ENCODE measurements at regions not wholly inside any gene's neighbourhood (a gene's known extent, or its start where the extent isn't known, plus 50 kb on each side); places are given as distances from the start of the nearest gene placed in this dataset.

DNA sequence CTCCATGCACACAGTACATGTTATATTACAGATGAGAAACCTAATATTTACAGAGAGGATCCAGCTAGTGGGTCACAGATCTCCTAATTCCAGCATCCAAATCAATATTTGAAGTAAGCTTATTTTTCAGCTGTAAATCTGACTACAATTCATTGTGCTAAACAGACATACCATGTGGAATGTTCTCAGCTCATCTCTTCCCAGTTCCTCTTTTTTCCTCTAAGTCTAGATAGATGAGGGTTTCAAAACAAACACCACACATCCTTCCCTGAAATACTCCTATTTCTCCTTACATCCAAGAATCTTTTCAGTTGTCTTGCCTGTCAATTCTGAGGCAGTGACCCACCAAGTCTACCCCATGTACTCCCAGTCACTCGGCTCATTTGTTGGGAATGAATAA is 200.7 kb upstream of the PIK3C3 start:
- DNase-seq (ENCODE audit: low read depth in 3 of 3, low spot score in 1 of 3), result no peak

DNA sequence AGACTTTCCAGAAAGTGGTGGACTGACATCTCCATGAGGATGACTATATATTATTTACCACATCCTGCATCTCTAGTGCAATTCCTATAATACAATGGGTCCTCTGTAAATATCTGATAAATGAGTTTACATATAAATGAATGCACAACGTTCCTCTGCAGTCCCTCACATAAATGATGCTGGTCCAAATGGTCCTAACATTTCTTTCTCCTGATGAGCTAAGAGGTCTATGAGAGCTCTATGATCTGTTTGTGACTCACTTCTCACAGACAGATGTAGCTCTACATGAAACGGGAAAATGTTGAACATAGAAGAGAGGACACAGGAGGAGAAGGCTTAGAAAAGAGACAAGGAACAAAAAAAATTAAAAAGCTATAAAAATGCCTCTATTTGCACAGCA is 201.2 kb upstream of the PIK3C3 start:
- DNase-seq (ENCODE audit: low read depth in 3 of 3, low spot score in 1 of 3), result no peak

DNA sequence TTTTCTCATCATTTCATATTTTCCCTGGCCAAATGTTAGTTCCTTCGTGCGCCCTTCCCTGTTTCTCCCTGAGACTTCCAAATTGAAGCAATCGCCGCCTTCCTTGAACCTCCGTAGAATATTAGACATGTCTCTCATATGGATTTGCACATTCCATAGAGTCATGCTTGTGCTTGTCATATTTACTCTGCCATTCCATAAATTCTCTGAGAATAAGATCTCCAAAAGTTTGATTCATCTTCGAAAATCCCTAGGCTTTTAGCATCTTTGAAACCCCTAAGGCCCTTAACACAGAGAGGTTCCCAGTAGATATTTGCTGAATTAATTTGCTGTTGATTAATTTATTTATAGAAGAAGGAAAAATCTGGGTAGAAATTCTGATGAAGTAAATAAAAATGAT is 202.2 kb upstream of the PIK3C3 start:
- DNase-seq (ENCODE audit: low read depth in 3 of 3, low spot score in 1 of 3), result no peak

DNA sequence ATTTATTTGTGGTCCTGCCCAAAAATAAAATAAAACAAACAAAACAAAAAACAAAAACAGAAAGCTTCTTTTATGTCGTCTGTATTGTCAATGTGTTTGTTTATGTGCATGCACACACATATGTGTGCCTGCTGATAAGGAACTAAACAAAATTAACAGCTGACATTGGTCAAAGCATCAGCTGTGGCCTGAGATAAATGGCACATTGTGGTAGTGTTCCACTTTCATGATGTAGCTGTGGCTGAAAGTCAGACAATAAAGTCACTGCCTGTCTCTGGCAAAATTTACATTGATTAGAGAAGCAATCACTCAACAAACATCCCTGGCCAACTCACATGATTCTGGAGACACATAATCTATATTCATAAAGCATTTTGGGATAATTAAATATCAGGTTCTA is 203.4 kb upstream of the PIK3C3 start:
- DNase-seq (ENCODE audit: low read depth in 3 of 3, low spot score in 1 of 3), result no peak

DNA sequence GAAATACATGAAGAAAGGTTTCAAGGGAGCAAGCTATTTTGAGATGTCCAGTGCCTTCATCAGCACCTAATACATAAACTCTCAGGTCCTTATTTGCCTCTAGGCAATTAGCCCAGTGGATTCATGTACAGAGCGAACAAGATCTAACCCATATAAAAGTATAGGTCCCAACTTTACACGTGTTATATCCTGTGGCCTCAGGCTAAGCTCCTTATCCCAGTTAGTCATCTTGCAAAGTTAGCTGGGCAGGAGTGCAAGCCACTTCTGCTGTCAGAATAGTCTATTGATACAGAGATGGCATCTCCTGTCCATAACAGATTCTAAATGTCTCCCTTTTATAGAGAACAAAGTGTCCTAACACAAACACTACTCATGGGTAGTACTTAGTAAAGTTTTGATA is 203.9 kb upstream of the PIK3C3 start:
- no peak for DNase-seq (ENCODE audit: low read depth in 3 of 3, low spot score in 1 of 3)

DNA sequence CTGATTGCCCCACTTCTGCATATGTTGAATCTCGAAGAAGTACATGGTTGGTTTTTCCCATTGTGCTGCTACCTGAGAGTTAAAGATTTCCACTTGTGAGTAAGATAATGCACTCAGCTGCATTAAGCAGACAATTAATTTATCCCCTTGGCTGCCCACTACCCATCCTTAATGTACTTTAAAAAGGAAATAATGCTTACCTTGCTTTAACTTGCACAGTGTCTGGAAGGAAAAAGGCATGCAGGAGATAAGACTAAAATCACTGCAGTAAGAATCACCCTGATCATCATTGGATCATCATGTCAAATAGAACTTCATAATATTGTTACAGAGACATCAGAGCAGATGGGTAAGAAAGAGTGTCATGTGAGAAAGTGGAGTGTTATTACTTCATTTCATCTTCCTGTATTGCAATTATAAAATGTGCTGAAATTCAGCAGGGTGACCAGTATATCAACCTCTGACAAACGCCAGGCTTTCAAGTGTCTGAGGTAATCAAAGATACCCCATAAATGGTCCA is 207.3 kb upstream of the PIK3C3 start:
- DNase-seq (ENCODE audit: low read depth in 3 of 3, low spot score in 1 of 3), result no peak

DNA sequence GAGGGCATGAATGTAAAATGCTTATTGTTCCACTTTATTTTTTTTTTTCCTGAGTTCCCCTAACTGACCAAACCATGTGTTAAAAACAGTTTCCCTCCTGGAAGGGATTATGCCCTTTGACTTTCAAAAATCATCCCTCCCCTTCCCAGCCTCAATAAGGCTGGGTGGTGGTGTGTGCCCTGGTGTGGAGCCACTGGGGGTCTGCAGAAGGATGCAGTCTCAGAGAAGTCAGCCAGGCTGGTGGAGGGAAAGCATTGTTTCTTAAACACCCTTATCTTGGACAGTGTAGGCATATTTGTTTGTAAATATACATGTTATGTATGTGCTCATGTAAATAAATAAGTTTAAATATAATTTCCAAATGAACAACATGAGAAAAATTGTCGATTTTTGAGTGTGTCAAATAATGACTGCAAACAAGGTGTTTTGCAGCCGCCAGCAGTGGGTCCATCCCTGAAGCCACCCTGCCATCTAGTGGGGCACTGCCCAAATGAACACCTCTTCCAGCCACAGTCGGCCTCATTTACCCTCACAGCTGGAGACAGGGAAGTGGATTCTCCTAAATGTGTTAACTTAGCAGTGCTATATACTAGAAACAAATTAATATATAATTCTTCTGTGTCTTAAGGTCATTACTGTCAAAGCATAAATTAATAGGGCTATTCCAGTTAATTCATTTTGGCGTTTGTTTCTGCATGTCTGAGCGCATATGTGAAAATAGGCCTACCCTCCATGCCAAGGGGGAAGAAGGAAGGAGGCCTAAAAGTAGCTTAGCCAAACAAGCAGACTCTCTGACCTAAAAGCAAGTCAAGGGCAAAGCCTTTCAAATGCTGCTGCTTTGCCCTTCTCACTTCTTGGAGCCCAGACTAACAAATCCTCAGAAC is 209.6 kb upstream of the PIK3C3 start:
- DNase-seq (ENCODE audit: low read depth in 3 of 3, low spot score in 1 of 3), result no peak

DNA sequence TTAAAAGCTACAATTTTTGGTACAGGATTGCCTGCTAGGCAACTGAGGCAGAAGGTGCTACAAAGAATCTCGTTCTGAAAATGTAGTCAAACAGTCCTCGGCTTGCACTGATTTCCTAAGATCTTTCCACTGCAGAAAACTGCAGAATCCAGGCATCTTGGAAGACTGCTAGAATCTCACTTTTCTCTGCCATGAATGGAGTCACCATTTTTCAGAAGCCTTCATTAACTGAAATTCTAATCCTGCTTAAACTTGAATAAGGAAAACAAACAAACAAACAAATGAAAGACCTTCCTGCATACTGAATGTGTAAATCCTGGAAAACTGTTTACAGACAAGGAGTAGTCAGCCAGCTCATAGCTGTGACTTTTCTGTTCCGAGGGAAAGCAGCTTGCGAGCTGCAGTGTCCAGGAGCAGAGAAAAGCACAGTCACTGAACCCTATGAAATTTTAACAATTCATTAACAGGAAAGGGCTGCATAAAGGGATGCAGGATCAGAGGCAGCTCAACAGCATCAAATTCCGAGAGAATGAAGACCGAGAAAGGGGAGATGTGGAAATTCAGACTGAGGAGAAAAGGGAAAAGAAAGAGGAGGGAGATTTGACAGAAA is 210.5 kb upstream of the PIK3C3 start:
- no peak for DNase-seq (ENCODE audit: low read depth in 3 of 3, low spot score in 1 of 3)

DNA sequence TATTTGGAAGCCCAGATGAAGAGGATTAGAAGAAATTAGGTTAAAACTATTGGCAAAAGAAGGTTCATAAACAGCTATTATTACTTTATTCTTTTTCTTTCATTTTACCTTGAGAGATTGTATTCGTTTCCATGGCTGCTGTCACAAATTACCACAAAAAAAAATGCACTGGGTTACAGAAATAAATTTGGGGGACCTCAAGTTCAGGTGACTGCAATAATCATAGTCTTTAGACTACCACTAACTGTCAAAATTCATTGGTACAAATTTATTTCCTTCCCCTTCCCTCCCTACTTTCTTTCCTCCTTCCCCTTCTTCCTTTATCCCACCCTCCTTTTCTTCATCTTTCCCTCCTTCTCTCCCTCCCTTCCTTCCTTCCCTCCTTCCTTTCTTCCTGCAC is 217.8 kb upstream of the PIK3C3 start:
- no peak for DNase-seq (ENCODE audit: low read depth in 3 of 3, low spot score in 1 of 3)

DNA sequence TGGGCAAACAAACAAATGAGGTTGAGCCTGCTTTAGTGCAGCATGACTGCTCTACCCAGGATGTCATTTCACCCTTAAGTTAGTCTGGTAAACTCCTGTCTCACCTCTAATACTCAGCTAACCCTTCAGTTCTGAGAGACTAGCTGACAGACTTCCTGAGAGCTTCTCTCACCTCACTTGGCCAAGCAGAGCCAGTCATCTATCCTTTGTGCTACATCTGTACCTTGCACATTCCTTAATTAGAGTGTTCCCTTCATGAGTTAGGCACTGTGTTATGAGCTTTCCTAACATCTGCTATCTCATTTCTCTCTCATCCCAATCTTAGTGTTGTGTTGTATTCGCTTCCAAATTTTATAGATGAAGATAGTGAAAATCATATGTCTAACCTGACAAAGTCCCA is 220.1 kb upstream of the PIK3C3 start:
- DNase-seq (ENCODE audit: low read depth in 3 of 3, low spot score in 1 of 3), result no peak

DNA sequence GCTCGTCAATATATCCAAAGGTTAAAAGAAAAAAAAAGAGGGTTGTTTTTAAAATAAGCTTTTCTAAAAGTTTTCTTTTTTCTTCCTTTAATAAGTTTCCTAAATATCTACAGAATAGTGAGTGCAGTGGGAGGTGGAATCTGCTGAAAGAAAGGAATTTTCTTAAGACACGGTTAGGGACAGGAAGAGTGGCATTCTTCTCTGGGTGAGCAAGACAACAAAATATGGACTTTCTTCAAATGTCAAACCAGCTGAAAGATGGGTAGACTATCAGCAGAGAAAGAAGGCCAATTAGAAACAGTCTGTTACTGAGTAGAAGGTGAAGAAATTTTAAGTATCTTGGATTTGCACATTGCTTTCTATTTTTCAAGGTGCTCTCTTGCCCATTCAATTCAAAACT is 222.7 kb upstream of the PIK3C3 start:
- no peak for DNase-seq (ENCODE audit: low read depth in 3 of 3, low spot score in 1 of 3)

DNA sequence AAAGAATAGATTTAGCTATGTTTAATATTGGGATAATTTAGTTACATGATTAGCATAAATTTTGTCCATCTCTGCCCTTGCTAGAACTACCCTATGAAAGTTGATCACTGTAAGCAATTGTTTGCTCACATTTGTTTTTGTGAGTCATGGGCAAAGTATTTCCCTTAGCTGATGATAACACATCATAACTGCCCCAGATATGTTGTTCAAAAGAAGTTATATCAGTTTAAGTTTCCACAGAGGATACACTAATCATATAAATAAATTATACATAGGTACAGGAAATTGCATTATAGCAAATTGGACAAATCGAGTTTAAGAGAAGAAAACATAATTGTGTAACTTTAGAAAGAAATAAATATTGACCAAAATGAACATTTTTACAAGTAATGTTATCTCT is 223.2 kb upstream of the PIK3C3 start:
- no peak for DNase-seq (ENCODE audit: low read depth in 3 of 3, low spot score in 1 of 3)

DNA sequence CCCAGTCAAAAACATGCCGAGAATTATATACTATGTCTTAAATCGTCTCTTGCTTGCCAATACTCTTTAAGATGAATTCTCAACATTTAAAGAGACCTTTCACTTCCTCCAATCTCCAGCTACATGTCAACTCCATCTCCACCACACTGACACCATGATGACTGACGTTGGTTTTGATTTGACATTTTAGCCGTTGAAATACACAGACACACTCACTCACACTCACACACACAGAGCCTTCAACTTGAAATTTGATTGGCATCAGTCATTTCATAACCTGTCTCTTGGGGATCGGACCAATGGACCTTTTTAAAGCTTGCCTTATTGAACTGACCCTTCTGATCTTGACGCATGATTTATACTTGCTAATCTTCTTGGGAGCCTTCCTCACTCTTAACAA is 230.8 kb upstream of the PIK3C3 start:
- DNase-seq (ENCODE audit: low read depth in 3 of 3, low spot score in 1 of 3), result no peak

DNA sequence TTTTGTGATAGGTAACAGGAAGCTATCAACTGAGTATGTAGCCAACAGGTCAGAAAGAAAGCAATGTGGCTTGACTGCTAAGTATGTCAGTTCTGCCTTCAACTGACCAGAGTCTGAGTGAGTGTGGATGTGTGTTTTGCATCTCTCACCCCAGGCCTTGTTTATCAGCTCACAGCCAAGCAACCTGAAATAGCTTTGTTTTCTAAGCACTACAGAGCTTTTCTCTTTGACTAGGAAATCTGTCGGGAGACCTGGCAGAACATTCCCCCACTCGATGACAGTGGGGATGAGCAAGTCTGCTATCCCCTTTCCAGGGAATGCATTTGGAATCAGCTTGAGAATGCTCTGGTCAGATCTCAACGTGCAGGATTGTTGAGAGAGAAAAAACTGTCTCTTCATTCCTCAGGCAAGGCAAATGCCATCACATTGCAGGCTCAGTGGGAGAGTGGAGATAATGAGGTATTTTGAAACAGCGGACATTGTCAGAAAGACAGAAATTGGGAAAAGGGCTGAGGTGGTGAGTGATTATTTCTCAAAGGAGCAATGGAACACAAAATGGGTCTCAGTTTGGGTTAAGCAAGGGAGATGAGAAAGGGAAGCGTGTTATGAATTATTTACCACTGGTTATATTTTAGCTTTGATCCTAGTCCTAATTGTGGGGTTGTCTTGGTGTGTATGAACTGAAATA is 233.8 kb upstream of the PIK3C3 start:
- DNase-seq (ENCODE audit: low read depth in 3 of 3, low spot score in 1 of 3), result no peak

DNA sequence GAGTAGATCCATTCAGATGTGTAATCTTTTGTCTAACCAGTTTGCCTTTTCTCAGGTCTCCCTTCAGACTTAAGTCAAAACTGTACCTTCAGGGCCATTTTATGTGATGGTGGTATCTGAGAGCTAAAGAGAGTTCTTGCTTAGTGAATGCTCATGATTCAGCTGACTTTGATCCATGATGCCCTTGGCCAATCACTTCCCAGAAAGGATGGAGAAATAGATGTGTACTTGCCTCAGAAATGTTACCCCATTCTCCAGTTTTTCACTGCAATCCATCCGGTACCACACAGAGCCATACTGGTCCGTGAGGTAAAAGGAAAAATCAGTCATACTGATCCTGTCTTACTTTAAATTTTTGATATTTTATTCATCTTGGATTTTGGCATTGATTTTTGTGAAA is 234.8 kb upstream of the PIK3C3 start:
- no peak for DNase-seq (ENCODE audit: low read depth in 3 of 3, low spot score in 1 of 3)

DNA sequence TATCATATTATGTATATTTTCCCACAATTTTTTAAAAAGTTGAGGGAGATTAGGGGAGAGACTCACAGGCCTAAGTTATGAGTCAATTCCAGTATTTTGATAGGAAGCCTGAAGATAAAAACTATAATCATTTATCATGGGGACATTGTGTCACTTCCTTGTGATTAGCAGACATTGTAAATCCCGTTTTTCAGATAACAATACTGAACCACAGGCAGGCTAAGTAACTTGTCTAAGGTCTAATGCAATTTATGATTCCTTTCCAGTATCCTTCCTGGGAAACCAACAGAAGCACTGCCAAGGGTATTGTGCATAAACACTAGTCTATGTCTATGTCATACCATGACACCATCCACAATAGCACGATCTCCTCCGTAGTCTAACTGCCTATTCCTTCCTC is 235.2 kb upstream of the PIK3C3 start:
- no peak for DNase-seq (ENCODE audit: low read depth in 3 of 3, low spot score in 1 of 3)

DNA sequence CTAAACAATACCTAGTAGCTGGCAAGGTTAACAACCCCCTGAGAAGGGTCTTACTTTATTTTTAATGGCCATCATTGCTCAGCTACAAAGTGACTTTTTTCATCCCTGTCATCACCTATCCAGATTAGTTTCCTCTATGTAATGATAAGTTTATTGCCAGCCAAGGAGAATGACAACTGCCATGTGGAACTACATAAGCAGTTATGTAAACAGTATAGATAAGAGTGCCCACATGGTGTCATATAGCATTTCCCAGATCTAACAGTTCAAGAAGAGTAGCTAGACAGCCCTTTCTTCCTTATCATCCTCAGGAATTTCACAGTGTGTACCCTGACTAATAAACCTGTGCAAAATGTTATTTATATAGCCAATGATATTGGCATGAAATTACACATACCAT is 240.2 kb upstream of the PIK3C3 start:
- DNase-seq (ENCODE audit: low read depth in 3 of 3, low spot score in 1 of 3), result no peak

DNA sequence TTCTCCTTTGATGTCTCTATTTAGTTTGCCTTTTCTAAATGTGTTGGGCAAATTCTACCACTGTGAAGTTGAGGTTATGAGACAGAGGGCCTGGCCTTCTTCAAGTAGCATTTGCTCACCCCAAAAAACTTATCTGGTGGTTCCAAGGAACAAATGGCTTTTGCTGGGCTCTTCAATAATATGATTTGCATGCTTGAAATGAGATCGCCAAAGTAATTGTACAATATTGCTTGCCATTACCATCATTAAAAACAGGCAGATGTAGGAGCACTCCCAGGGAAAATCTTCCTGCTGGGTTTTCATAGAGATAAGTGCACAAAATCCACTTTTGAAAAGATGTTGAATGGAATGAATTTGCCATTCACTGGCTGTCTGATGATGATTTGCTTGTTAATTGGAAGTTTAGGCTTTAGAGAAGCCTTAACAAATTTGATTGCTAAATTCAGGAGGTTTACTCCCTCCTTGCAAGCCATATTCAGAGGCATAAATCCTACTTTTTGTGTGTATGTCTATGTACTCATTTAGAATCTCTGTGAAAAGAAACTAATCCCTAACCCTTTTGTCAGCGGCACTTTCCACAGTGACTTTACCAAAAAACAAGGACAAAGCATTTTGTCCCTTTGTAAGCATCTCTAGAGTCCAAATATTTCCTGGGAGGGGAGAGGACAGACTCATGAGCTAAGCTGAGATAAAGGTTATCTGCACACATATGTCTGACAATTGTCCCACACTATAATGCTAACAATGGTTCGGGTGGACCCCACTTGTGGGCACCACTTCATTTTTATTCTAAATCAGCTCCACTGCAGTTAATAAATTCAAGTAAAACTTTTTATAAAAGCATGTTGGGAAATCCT is 240.8 kb upstream of the PIK3C3 start:
- DNase-seq (ENCODE audit: low read depth in 3 of 3, low spot score in 1 of 3), result no peak

DNA sequence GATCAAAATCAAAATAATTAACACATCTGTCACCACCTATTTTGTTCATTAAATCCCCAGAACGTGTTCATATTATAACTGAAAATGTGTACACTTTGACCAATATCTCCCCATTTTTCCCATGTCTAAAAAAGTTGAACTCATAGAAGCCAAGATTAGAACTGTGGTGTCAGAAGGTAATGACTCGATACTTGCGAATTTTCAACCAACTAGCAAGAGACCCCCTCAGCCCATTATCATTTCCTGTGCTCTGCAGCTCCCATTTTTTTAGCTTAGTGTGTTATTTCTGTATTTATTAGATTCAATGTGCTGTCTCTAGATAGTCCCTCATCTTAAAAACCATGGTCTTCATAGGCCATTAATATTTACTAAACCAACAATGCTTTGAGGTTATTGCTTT is 248.7 kb upstream of the PIK3C3 start:
- no peak for DNase-seq (ENCODE audit: low read depth in 3 of 3, low spot score in 1 of 3)

DNA sequence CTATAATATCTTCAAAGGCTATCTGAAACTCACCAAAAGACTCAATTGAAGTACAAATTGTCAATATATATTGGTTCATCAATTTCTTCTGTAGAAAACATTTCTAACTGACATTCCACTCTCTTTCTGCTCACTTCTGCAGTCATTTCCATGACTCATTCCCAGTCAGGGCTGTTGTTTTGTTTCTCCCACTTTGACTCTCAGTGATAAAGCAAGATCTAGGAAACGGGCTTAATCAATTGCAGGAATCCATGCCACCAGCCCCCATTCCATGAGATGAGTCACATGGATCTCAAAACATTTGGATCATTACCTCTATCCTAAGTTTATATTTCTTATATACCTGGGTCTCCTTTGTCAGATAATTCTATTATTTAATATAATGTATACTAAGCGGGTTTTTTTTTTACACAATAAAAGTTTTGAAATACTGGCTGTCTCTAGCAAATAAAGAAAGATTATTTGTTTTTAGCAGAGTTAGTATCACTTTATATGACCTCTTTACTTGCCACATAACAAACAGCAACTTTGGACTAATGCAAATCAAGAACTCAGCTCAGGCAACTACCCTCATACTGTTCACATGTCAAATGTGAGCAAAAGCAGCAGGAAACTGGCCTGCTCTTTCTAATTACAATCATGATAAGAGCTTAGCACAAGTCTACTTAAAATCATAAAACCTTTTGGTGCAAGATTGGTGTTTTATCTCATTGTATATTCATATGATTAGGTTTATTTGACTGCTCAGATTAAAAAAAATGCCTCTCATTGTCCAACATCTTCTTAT is 251.1 kb upstream of the PIK3C3 start:
- no peak for DNase-seq (ENCODE audit: low read depth in 3 of 3, low spot score in 1 of 3)
